Upper lobe of right lung (tissue), 1 donor: ENCODE measurements at regions not wholly inside any gene's neighbourhood (a gene's known extent, or its start where the extent isn't known, plus 50 kb on each side); places are given as distances from the start of the nearest gene placed in this dataset.
"Not testable (repeated sequence)": the region's sequence is repeated elsewhere in the genome, so short reads cannot be mapped to it uniquely, and the experiment has no call there.

Experiments used
- ATAC-seq: fragments of 200-7000 bp; cut with Tn5 transposase; one replicate; pipeline ENCODE4 v1.9.1; 2020; ENCODE audit warnings: mild to moderate bottlenecking, moderate library complexity
- DNase-seq: peaks from one replicate; pipeline ENCODE4 v3.0.0-alpha.2; 2020
- H3K27ac ChIP-seq: fragments of 200-600 bp; one replicate; pipeline ENCODE4 v1.8.0; 2022
- H3K27me3 ChIP-seq: fragments of 200-600 bp; one replicate; pipeline ENCODE4 v1.8.0; 2022; ENCODE audit warnings: mild to moderate bottlenecking
- H3K36me3 ChIP-seq: fragments of 200-600 bp; one replicate; pipeline ENCODE4 v1.8.0; 2022
- H3K4me1 ChIP-seq: fragments of 200-600 bp; one replicate; pipeline ENCODE4 v1.8.0; 2022
- H3K4me3 ChIP-seq: fragments of 200-600 bp; one replicate; pipeline ENCODE4 v1.8.0; 2022; ENCODE audit warnings: mild to moderate bottlenecking
- H3K9me3 ChIP-seq: fragments of 200-600 bp; one replicate; pipeline ENCODE4 v1.8.0; 2022
- CTCF ChIP-seq: fragments of 200-600 bp; IDR thresholded peaks from one replicate; pipeline ENCODE4 v1.8.0; 2022; ENCODE audit warnings: antibody characterized with exemption
- intact Hi-C: fragments of 100-400 bp; cut with DNase I; formaldehyde crosslinking; loops from one replicate; pipeline ENCODE4 v1.11.0; 2022
- donor health status: DM: no; HTN: yes; CAD: no; lungs with severe emphysema.

DNA sequence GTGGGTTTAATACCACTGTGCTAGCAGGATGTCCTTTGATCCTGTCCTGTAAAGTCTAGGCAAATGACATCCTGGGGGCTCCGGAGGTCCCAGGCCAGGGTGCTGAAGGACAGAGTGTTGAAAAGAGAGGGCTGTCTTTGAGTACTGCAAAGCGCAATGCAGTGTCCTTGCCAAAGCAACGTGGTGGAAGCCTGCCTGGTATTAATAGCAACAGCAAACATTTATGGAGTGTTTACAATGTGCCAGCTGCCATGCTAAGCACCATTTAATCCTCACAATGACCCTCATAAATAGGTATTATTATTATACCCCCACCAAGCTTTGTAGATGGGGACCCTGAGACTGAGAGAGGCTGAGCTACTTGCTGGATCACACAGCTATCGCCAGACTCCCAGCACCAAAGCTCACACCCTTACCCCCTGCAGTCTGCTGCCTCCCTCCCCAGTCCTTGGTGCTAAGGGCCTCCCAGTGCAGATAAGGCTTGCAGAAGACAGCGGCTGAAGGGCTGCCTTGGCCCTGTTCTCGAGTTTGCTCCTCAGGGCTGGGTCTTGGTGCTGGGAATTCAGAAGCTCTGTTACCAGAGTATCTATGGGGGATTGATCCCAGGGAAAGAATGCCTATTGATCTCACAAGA, 427.7 kb downstream of the FUT8 start:
- no peaks in the 10 kb centered on the region for H3K9me3 ChIP-seq
- no peaks in the 10 kb centered on the region for H3K27me3 ChIP-seq
- no peak overlapping the region for H3K4me3 ChIP-seq
- H3K4me1 ChIP-seq: peaks cover 12% of the 10 kb centered on the region
- no peak for TF ChIP-seq CTCF
- intact Hi-C loops: no loop called here
- no peak for DNase-seq
- peak; percentile 67 for ATAC-seq
- H3K27ac ChIP-seq: no peak overlapping the region
- H3K36me3 ChIP-seq: no peaks in the 10 kb centered on the region

GRCh38 chr14:65840786-65841185, 428.3 kb downstream of the FUT8 start:
- no peak for TF ChIP-seq CTCF
- H3K36me3 ChIP-seq: no peaks in the 10 kb centered on the region
- H3K27me3 ChIP-seq: no peaks in the 10 kb centered on the region
- no peaks in the 10 kb centered on the region for H3K9me3 ChIP-seq
- no peak overlapping the region for H3K27ac ChIP-seq
- DNase-seq (no peak), ATAC-seq (no peak)
- peaks cover 12% of the 10 kb centered on the region for H3K4me1 ChIP-seq
- intact Hi-C loops: no loop called here
- H3K4me3 ChIP-seq: no peak overlapping the region

DNA sequence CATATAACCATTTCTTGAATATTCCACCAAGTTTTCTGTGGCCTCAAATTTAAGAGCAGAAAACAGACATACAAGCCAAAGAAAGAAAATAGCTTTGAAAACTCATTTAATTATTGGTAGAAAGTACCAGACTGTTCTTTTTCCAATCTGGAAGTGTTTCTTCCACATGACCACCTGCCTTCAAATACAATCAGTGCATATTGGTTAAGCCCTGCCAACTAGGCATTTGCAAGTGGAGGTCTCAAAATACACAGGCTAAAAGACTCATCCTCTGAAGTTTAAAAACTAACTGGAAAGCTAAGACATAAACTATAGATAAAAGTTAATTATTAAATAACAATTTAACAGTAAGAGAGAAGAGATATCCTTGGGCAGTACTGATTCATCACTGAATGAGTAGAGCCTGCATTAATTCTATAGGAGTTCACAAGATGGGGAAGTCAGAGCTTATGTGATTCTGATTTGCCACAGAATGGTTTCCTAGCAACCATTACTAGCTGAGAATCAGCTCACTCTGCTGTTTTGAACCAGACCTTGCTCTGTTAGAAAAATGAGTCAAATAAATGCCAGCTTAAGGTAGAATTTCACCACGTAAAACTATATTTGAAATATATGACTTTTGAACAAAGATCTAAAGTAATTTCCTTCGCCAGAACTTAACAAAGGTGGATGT, 433.8 kb downstream of the FUT8 start:
- intact Hi-C loops: no loop called here
- no peak for ATAC-seq
- no peak for TF ChIP-seq CTCF

GRCh38 chr14:65847075-65847847, 434.7 kb downstream of the FUT8 start:
- ATAC-seq: peak; percentile 63
- intact Hi-C loops: no loop called here

More for the DNA sequence above, 433.8 kb downstream of the FUT8 start:
- Histone ChIP-seq H3K9me3 (no peaks in the 10 kb centered on the region), H3K36me3 (no peaks in the 10 kb centered on the region), H3K27ac (no peak overlapping the region), H3K4me3 (no peak overlapping the region), H3K4me1 (no peaks in the 10 kb centered on the region), H3K27me3 (no peaks in the 10 kb centered on the region)
- DNase-seq: no peak

GRCh38 chr14:65847931-65848330, 435.4 kb downstream of the FUT8 start:
- ATAC-seq, H3K9me3 ChIP-seq, intact Hi-C loops: not testable (repeated sequence)

More at GRCh38 chr14:65847075-65847847, 434.7 kb downstream of the FUT8 start:
- H3K27ac ChIP-seq: no peak overlapping the region
- H3K36me3 ChIP-seq: no peaks in the 10 kb centered on the region
- H3K27me3 ChIP-seq: no peaks in the 10 kb centered on the region
- H3K4me3 ChIP-seq: no peak overlapping the region
- DNase-seq: no peak
- H3K4me1 ChIP-seq: no peaks in the 10 kb centered on the region
- TF ChIP-seq CTCF: no peak
- H3K9me3 ChIP-seq: no peaks in the 10 kb centered on the region

DNA sequence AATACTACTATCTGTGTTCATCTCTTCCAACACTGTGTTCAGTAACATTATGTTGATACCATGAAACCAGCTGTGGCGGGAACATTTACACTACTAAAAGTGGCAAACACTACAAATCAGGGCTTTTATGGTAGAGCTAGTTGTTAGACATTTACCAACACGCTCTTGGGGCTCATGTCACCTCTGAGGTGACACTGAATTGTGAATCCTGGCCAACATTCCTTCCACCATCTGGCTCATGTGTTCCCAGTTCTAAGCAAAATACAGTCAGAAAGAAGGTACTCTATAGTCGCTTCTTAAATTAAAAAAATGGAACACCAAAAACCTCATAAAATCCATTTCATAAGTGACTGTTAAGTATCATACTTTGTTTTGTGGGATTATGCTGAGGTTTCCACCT, 436.6 kb downstream of the FUT8 start:
- TF ChIP-seq CTCF: no peak

More at GRCh38 chr14:65847931-65848330, 435.4 kb downstream of the FUT8 start:
- H3K27me3 ChIP-seq, H3K36me3 ChIP-seq, DNase-seq, H3K4me1 ChIP-seq, H3K27ac ChIP-seq, H3K4me3 ChIP-seq: not testable (repeated sequence)

More for the DNA sequence above, 436.6 kb downstream of the FUT8 start:
- intact Hi-C loops: no loop called here
- no peak overlapping the region for H3K27ac ChIP-seq
- no peak for ATAC-seq
- no peaks in the 10 kb centered on the region for H3K36me3 ChIP-seq
- no peaks in the 10 kb centered on the region for H3K9me3 ChIP-seq
- DNase-seq: no peak
- H3K27me3 ChIP-seq: no peaks in the 10 kb centered on the region
- no peaks in the 10 kb centered on the region for H3K4me1 ChIP-seq
- H3K4me3 ChIP-seq: no peak overlapping the region
